SK-N-SH treated with all-trans-retinoic acid at 6 μM for 48 hours (cell line): ENCODE measurements at regions not wholly inside any gene's neighbourhood (a gene's known extent, or its start where the extent isn't known, plus 50 kb on each side); places are given as distances from the start of the nearest gene placed in this dataset.

Source experiments
- ATAC-seq: fragments of 200-7000 bp; cut with Tn5 transposase; 3 replicates; pipeline ENCODE4 v1.9.1; 2020; ENCODE audit warnings: mild to moderate bottlenecking, moderate library complexity
- ARNTL ChIP-seq: fragments of 450-650 bp; formaldehyde crosslinking; IDR thresholded peaks from 2 replicates; pipeline ENCODE4 v1.5.0; 2020; ENCODE audit warnings: low read depth, mild to moderate bottlenecking, moderate library complexity, borderline replicate concordance
- BACH2 ChIP-seq: fragments of 250-450 bp; sonication (Bioruptor Pico); IDR thresholded peaks from 2 replicates; pipeline ENCODE4 v1.9.0; 2021; ENCODE audit warnings: mild to moderate bottlenecking, borderline replicate concordance
- CSDC2 ChIP-seq: fragments of 250-450 bp; sonication (Bioruptor Pico); IDR thresholded peaks from 2 replicates; pipeline ENCODE4 v1.5.0; 2020; ENCODE audit warnings: mild to moderate bottlenecking, moderate library complexity
- ESRRG ChIP-seq: fragments of 250-450 bp; sonication (Bioruptor Pico); IDR thresholded peaks from 2 replicates; pipeline ENCODE4 v1.6.1; 2021; ENCODE audit warnings: mild to moderate bottlenecking
- GLIS3 ChIP-seq: fragments of 250-450 bp; sonication (Bioruptor Pico); IDR thresholded peaks from 2 replicates; pipeline ENCODE4 v1.5.0; 2020; ENCODE audit warnings: mild to moderate bottlenecking, moderate library complexity
- ISL1 ChIP-seq: fragments of 250-450 bp; sonication (Bioruptor Pico); IDR thresholded peaks from 2 replicates; pipeline ENCODE4 v2.1.2; 2022; ENCODE audit warnings: mild to moderate bottlenecking, moderate library complexity
- OSR1 ChIP-seq: fragments of 250-450 bp; sonication (Bioruptor Pico); IDR thresholded peaks from 2 replicates; pipeline ENCODE4 v1.8.0; 2022; ENCODE audit warnings: moderate library complexity, mild to moderate bottlenecking, inconsistent platforms
- PPARA ChIP-seq: fragments of 250-450 bp; sonication (Bioruptor Pico); IDR thresholded peaks from 2 replicates; pipeline ENCODE4 v1.5.0; 2020; ENCODE audit warnings: mild to moderate bottlenecking, borderline replicate concordance
- RARB ChIP-seq: fragments of 250-450 bp; sonication (Bioruptor Pico); IDR thresholded peaks from 2 replicates; pipeline ENCODE4 v1.8.0; 2021; ENCODE audit warnings: mild to moderate bottlenecking, moderate library complexity
- SNAI2 ChIP-seq: fragments of 250-450 bp; sonication (Bioruptor Pico); IDR thresholded peaks from 2 replicates; pipeline ENCODE4 v1.5.0; 2020; ENCODE audit warnings: mild to moderate bottlenecking, moderate library complexity
- TCF4 ChIP-seq: fragments of 250-450 bp; sonication (Bioruptor Pico); IDR thresholded peaks from 2 replicates; pipeline ENCODE4 v1.8.0; 2021; ENCODE audit warnings: mild to moderate bottlenecking, moderate library complexity, borderline replicate concordance
- TOX ChIP-seq: fragments of 250-450 bp; sonication (Bioruptor Pico); IDR thresholded peaks from 2 replicates; pipeline ENCODE4 v1.8.0; 2021; ENCODE audit warnings: mild to moderate bottlenecking, moderate library complexity, borderline replicate concordance
- ZC3H10 ChIP-seq: fragments of 250-450 bp; sonication (Bioruptor Pico); IDR thresholded peaks from 2 replicates; pipeline ENCODE4 v1.5.1; 2021; ENCODE audit warnings: mild to moderate bottlenecking, moderate library complexity
- ZFP3 ChIP-seq: fragments of 250-450 bp; sonication (Bioruptor Pico); IDR thresholded peaks from 2 replicates; pipeline ENCODE4 v1.5.0; 2020; ENCODE audit warnings: mild to moderate bottlenecking, moderate library complexity
- ZFP30 ChIP-seq: fragments of 450-650 bp; formaldehyde crosslinking; IDR thresholded peaks from 2 replicates; pipeline ENCODE4 v1.5.0; 2022; ENCODE audit warnings: mild to moderate bottlenecking, moderate library complexity
- ZNF565 ChIP-seq: fragments of 450-650 bp; formaldehyde crosslinking; conservative IDR thresholded peaks from 2 replicates; pipeline ENCODE4 v1.5.0; 2020; ENCODE audit warnings: low read depth, mild to moderate bottlenecking, moderate library complexity
- ZNF70 ChIP-seq: fragments of 450-650 bp; formaldehyde crosslinking; IDR thresholded peaks from 2 replicates; pipeline ENCODE4 v1.5.0; 2020; ENCODE audit warnings: mild to moderate bottlenecking, moderate library complexity
- ZNF8 ChIP-seq: fragments of 450-650 bp; formaldehyde crosslinking; IDR thresholded peaks from 2 replicates; pipeline ENCODE4 v1.5.0; 2020; ENCODE audit warnings: mild to moderate bottlenecking, moderate library complexity
- TF ChIP-seq, protein P1 (sequence below): fragments of 250-450 bp; sonication (Bioruptor Pico); IDR thresholded peaks from 2 replicates; pipeline ENCODE4 v1.5.1; 2020; ENCODE audit warnings: low read depth, mild to moderate bottlenecking, moderate library complexity
- TF ChIP-seq, protein P2 (sequence below): fragments of 250-450 bp; sonication (Bioruptor Pico); IDR thresholded peaks from 2 replicates; pipeline ENCODE4 v1.8.0; 2021; ENCODE audit warnings: low read depth, mild to moderate bottlenecking, moderate library complexity, borderline replicate concordance
- TF ChIP-seq, protein P3 (sequence below): fragments of 250-450 bp; sonication (Bioruptor Pico); IDR thresholded peaks from 2 replicates; pipeline ENCODE4 v1.5.1; 2021; ENCODE audit warnings: mild to moderate bottlenecking, moderate library complexity
- TF ChIP-seq, protein P4 (sequence below): fragments of 250-450 bp; sonication (Bioruptor Pico); IDR thresholded peaks from 2 replicates; pipeline ENCODE4 v1.5.0; 2020; ENCODE audit warnings: mild to moderate bottlenecking, moderate library complexity
- TF ChIP-seq, protein P5 (sequence below): fragments of 250-450 bp; sonication (Bioruptor Pico); IDR thresholded peaks from 2 replicates; pipeline ENCODE4 v1.8.0; 2020; ENCODE audit warnings: mild to moderate bottlenecking, moderate library complexity, borderline replicate concordance

DNA sequence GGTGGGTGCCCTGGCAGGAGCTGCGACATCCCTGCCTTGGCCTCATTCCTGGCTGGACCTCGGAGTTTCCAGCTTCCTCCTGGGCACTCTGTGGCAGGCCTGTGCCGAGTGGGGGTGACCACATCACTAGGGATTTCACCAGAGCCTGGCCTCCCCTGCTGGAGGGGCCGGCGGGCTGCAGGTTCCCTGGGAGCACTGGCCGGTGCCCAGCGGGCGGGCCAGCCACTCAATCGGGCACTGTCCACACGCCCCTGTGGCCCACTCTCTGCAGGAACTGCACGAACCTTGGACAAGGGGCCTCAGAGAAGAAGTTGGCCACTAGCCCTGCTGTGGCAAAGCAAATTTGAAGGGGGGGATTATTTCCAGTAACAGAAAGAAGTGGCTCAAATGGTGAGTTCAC lies 110.7 kb upstream of the APCDD1 start:
- no peak for ATAC-seq
- TF ChIP-seq, protein P1, sequence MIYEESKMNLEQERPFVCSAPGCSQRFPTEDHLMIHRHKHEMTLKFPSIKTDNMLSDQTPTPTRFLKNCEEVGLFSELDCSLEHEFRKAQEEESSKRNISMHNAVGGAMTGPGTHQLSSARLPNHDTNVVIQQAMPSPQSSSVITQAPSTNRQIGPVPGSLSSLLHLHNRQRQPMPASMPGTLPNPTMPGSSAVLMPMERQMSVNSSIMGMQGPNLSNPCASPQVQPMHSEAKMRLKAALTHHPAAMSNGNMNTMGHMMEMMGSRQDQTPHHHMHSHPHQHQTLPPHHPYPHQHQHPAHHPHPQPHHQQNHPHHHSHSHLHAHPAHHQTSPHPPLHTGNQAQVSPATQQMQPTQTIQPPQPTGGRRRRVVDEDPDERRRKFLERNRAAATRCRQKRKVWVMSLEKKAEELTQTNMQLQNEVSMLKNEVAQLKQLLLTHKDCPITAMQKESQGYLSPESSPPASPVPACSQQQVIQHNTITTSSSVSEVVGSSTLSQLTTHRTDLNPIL (CRISPR knock-in tag) = no peak
- no peak for TF ChIP-seq TCF4 (CRISPR knock-in tag)
- no peak for TF ChIP-seq ESRRG
- TF ChIP-seq BACH2 (CRISPR knock-in tag) = no peak
- TF ChIP-seq GLIS3 (CRISPR knock-in tag) = no peak
- no peak for TF ChIP-seq ZC3H10 (CRISPR knock-in tag)
- TF ChIP-seq CSDC2 = no peak
- no peak for TF ChIP-seq ZFP30 (CRISPR knock-in tag)
- TF ChIP-seq ZNF70 (CRISPR knock-in tag) = no peak
- no peak for TF ChIP-seq SNAI2 (CRISPR knock-in tag)
- no peak for TF ChIP-seq RARB (CRISPR knock-in tag)
- no peak for TF ChIP-seq TOX (CRISPR knock-in tag)
- no peak for TF ChIP-seq ZNF8 (CRISPR knock-in tag)
- TF ChIP-seq ZNF565 (CRISPR knock-in tag) = no peak
- TF ChIP-seq, protein P2, sequence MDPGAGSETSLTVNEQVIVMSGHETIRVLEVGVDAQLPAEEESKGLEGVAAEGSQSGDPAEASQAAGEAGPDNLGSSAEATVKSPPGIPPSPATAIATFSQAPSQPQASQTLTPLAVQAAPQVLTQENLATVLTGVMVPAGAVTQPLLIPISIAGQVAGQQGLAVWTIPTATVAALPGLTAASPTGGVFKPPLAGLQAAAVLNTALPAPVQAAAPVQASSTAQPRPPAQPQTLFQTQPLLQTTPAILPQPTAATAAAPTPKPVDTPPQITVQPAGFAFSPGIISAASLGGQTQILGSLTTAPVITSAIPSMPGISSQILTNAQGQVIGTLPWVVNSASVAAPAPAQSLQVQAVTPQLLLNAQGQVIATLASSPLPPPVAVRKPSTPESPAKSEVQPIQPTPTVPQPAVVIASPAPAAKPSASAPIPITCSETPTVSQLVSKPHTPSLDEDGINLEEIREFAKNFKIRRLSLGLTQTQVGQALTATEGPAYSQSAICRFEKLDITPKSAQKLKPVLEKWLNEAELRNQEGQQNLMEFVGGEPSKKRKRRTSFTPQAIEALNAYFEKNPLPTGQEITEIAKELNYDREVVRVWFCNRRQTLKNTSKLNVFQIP (CRISPR knock-in tag) = no peak
- TF ChIP-seq, protein P3, sequence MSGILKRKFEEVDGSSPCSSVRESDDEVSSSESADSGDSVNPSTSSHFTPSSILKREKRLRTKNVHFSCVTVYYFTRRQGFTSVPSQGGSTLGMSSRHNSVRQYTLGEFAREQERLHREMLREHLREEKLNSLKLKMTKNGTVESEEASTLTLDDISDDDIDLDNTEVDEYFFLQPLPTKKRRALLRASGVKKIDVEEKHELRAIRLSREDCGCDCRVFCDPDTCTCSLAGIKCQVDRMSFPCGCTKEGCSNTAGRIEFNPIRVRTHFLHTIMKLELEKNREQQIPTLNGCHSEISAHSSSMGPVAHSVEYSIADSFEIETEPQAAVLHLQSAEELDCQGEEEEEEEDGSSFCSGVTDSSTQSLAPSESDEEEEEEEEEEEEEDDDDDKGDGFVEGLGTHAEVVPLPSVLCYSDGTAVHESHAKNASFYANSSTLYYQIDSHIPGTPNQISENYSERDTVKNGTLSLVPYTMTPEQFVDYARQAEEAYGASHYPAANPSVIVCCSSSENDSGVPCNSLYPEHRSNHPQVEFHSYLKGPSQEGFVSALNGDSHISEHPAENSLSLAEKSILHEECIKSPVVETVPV (CRISPR knock-in tag) = no peak
- TF ChIP-seq ZFP3 (CRISPR knock-in tag) = no peak

DNA sequence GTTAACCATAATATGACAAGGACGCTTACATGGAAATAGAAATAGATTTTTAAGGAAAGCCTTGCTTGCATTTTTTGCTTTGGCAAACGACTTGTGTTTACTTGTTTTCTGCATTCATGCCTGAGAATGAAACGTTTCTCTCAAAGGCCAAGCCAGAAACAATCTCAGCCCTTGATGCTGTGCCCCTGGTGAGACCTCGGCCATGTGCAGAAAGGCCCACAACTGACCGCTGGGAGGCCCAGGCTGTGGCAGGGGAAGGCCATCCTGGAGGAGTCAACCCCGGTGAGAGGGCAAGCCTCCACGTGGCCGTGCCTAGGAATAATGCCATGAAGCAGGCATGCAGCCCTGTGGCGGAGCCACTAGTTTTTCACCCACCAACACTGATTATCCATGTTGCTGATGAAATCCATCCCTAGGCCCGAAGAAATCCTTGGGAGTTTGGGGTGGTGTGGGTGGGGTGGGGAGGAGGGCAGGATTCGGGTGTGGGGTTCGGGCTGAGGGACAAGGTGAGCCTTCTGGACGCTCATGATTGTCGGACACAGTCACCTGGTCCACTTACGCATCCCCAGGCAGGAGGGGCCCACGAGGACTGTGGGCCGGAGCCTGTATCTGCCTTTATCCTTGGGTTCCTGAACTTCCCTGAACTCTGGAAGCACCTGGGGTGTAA lies 107.6 kb upstream of the APCDD1 start:
- TF ChIP-seq RARB (CRISPR knock-in tag) = no peak
- no peak for TF ChIP-seq ZFP3 (CRISPR knock-in tag)
- no peak for TF ChIP-seq GLIS3 (CRISPR knock-in tag)
- TF ChIP-seq PPARA (CRISPR knock-in tag) = no peak
- no peak for TF ChIP-seq ZFP30 (CRISPR knock-in tag)
- TF ChIP-seq, protein P1 (CRISPR knock-in tag) = no peak
- no peak for TF ChIP-seq TCF4 (CRISPR knock-in tag)
- TF ChIP-seq ESRRG = no peak
- no peak for TF ChIP-seq ISL1 (CRISPR knock-in tag)
- TF ChIP-seq, protein P4, sequence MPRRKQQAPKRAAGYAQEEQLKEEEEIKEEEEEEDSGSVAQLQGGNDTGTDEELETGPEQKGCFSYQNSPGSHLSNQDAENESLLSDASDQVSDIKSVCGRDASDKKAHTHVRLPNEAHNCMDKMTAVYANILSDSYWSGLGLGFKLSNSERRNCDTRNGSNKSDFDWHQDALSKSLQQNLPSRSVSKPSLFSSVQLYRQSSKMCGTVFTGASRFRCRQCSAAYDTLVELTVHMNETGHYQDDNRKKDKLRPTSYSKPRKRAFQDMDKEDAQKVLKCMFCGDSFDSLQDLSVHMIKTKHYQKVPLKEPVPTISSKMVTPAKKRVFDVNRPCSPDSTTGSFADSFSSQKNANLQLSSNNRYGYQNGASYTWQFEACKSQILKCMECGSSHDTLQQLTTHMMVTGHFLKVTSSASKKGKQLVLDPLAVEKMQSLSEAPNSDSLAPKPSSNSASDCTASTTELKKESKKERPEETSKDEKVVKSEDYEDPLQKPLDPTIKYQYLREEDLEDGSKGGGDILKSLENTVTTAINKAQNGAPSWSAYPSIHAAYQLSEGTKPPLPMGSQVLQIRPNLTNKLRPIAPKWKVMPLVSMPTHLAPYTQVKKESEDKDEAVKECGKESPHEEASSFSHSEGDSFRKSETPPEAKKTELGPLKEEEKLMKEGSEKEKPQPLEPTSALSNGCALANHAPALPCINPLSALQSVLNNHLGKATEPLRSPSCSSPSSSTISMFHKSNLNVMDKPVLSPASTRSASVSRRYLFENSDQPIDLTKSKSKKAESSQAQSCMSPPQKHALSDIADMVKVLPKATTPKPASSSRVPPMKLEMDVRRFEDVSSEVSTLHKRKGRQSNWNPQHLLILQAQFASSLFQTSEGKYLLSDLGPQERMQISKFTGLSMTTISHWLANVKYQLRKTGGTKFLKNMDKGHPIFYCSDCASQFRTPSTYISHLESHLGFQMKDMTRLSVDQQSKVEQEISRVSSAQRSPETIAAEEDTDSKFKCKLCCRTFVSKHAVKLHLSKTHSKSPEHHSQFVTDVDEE (CRISPR knock-in tag) = no peak
- TF ChIP-seq ARNTL (CRISPR knock-in tag) = no peak
- no peak for TF ChIP-seq ZC3H10 (CRISPR knock-in tag)
- TF ChIP-seq CSDC2 = no peak
- TF ChIP-seq ZNF565 (CRISPR knock-in tag) = no peak
- TF ChIP-seq, protein P3 (CRISPR knock-in tag) = no peak
- no peak for TF ChIP-seq OSR1
- TF ChIP-seq, protein P5, sequence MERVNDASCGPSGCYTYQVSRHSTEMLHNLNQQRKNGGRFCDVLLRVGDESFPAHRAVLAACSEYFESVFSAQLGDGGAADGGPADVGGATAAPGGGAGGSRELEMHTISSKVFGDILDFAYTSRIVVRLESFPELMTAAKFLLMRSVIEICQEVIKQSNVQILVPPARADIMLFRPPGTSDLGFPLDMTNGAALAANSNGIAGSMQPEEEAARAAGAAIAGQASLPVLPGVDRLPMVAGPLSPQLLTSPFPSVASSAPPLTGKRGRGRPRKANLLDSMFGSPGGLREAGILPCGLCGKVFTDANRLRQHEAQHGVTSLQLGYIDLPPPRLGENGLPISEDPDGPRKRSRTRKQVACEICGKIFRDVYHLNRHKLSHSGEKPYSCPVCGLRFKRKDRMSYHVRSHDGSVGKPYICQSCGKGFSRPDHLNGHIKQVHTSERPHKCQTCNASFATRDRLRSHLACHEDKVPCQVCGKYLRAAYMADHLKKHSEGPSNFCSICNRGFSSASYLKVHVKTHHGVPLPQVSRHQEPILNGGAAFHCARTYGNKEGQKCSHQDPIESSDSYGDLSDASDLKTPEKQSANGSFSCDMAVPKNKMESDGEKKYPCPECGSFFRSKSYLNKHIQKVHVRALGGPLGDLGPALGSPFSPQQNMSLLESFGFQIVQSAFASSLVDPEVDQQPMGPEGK (CRISPR knock-in tag) = no peak
- no peak for TF ChIP-seq ZNF8 (CRISPR knock-in tag)
- no peak for TF ChIP-seq SNAI2 (CRISPR knock-in tag)
- TF ChIP-seq, all 23 proteins: peak for 0
- ATAC-seq = no peak
